ENCODE measurements at regions not wholly inside any gene's neighbourhood (a gene's known extent, or its start where the extent isn't known, plus 50 kb on each side); places are given as distances from the start of the nearest gene placed in this dataset.

GRCh38 chr2:186407611-186408010, 78.4 kb upstream of the ZC3H15 start:
- no TSS peak for BruUV-seq (replicated peaks)
- POLR2A ChIA-PET = no interaction called here
- Histone ChIP-seq H3K36me3 (ENCODE audit: control insufficient read depth, insufficient read depth, low read length) (no peaks in the 10 kb centered on the region), H3K9me3 (ENCODE audit: control insufficient read depth, insufficient read depth, low read depth, low read length) (no peaks in the 10 kb centered on the region), H3K4me3 (ENCODE audit: low read depth in 2 of 2, low read length in 2 of 2) (no peak overlapping the region), H3K27me3 (ENCODE audit: control insufficient read depth, insufficient read depth, low read length) (no peaks in the 10 kb centered on the region), H3K4me1 (ENCODE audit: control insufficient read depth, insufficient read depth, low read length) (no peaks in the 10 kb centered on the region), H3K27ac (ENCODE audit: low read length) (no peak overlapping the region)
- no peak for ATAC-seq
- CTCF ChIA-PET = no interaction called here
- no peak for DNase-seq (ENCODE audit: low read depth, low spot score)
- TF ChIP-seq SIN3A (IDR thresholded peaks at IDR 0.05; ENCODE audit: borderline replicate concordance, insufficient read depth, low read depth, low read length) = no peak
- TF ChIP-seq TCF7L2 (IDR thresholded peaks at IDR 0.05; ENCODE audit: low read depth, low read length) = no peak
- no peak for TF ChIP-seq POLR2AphosphoS5 (IDR thresholded peaks at IDR 0.05; ENCODE audit: low read depth, low read length)
- TF ChIP-seq REST (IDR thresholded peaks at IDR 0.05; ENCODE audit: insufficient read depth in 1 of 2, low read depth in 2 of 2, low read length in 1 of 2) = no peak
- TF ChIP-seq, protein P1, sequence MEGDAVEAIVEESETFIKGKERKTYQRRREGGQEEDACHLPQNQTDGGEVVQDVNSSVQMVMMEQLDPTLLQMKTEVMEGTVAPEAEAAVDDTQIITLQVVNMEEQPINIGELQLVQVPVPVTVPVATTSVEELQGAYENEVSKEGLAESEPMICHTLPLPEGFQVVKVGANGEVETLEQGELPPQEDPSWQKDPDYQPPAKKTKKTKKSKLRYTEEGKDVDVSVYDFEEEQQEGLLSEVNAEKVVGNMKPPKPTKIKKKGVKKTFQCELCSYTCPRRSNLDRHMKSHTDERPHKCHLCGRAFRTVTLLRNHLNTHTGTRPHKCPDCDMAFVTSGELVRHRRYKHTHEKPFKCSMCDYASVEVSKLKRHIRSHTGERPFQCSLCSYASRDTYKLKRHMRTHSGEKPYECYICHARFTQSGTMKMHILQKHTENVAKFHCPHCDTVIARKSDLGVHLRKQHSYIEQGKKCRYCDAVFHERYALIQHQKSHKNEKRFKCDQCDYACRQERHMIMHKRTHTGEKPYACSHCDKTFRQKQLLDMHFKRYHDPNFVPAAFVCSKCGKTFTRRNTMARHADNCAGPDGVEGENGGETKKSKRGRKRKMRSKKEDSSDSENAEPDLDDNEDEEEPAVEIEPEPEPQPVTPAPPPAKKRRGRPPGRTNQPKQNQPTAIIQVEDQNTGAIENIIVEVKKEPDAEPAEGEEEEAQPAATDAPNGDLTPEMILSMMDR (IDR thresholded peaks at IDR 0.05) = no peak
- intact Hi-C loops (cut with micrococcal nuclease; ENCODE audit: unreplicated experiment) (no loop called here), in situ Hi-C loops (cut with HindIII; ENCODE audit: low pct_unique_long_range_greater_than_20kb, low sequenced_read_pairs) (no loop called here)

DNA sequence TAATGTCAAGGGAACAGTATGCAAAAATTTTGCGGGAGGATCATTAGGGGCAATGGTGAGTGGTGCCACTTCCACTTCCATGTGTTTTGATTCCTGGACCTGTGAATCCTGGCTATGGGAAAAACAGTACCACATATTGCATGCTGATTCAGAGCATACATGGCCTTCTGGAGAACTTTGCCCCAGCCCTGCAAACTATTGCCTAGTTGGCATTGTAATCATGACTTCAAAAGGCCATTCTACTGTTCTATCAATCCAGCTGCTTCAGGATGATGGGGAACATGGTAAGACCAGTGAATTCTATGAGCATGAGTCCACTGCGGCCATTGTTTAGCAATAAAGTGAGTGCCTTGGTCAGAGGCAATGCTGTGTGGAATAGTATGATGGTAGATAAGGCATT, 75.3 kb upstream of the ZC3H15 start:
- Histone ChIP-seq H3K36me3 (ENCODE audit: control insufficient read depth, insufficient read depth, low read length) (no peaks in the 10 kb centered on the region), H3K4me1 (ENCODE audit: control insufficient read depth, insufficient read depth, low read length) (no peaks in the 10 kb centered on the region), H3K4me3 (ENCODE audit: low read depth in 2 of 2, low read length in 2 of 2) (no peak overlapping the region), H3K27ac (ENCODE audit: low read length) (no peak overlapping the region), H3K27me3 (ENCODE audit: control insufficient read depth, insufficient read depth, low read length) (no peaks in the 10 kb centered on the region), H3K9me3 (ENCODE audit: control insufficient read depth, insufficient read depth, low read depth, low read length) (no peaks in the 10 kb centered on the region)
- intact Hi-C loops (cut with micrococcal nuclease; ENCODE audit: unreplicated experiment) (no loop called here), in situ Hi-C loops (cut with HindIII; ENCODE audit: low pct_unique_long_range_greater_than_20kb, low sequenced_read_pairs) (no loop called here)
- BruUV-seq (replicated peaks) = no TSS peak
- DNase-seq (ENCODE audit: low read depth, low spot score) = no peak
- ChIA-PET CTCF (no interaction called here), POLR2A (no interaction called here)
- TF ChIP-seq, protein P1 (IDR thresholded peaks at IDR 0.05) = no peak
- TF ChIP-seq TCF7L2 (IDR thresholded peaks at IDR 0.05; ENCODE audit: low read depth, low read length) (no peak), SIN3A (IDR thresholded peaks at IDR 0.05; ENCODE audit: borderline replicate concordance, insufficient read depth, low read depth, low read length) (no peak), POLR2AphosphoS5 (IDR thresholded peaks at IDR 0.05; ENCODE audit: low read depth, low read length) (no peak)
- no peak for ATAC-seq

Data from Panc1 (cell line).